ENCODE measurements at regions not wholly inside any gene's neighbourhood (a gene's known extent, or its start where the extent isn't known, plus 50 kb on each side); places are given as distances from the start of the nearest gene placed in this dataset.

GRCh38 chr5:115366223-115366622 is 69.8 kb upstream of the CCDC112 start:
- TF ChIP-seq CTCF (IDR thresholded peaks at IDR 0.05): no peak

- TF ChIP-seq CTCF (IDR thresholded peaks at IDR 0.05): no peak
Observed at GRCh38 chr5:115363879-115364278, 67.4 kb upstream of the CCDC112 start.

GRCh38 chr5:115360046-115360685 is 63.7 kb upstream of the CCDC112 start:
- no peak for TF ChIP-seq CTCF (IDR thresholded peaks at IDR 0.05)

- TF ChIP-seq CTCF (IDR thresholded peaks at IDR 0.05): no peak
Observed at GRCh38 chr5:115355767-115356381, 59.4 kb upstream of the CCDC112 start.

GRCh38 chr5:115355095-115355494 is 58.6 kb upstream of the CCDC112 start:
- TF ChIP-seq CTCF (IDR thresholded peaks at IDR 0.05): no peak

- TF ChIP-seq CTCF (IDR thresholded peaks at IDR 0.05): no peak
Observed at GRCh38 chr5:115354246-115354645, 57.8 kb upstream of the CCDC112 start.

- TF ChIP-seq CTCF (IDR thresholded peaks at IDR 0.05): no peak
Observed at GRCh38 chr5:115352571-115352970, 56.1 kb upstream of the CCDC112 start.

All from LNCAP (cell line).